D721Med (cell line): ENCODE measurements at regions not wholly inside any gene's neighbourhood (a gene's known extent, or its start where the extent isn't known, plus 50 kb on each side); places are given as distances from the start of the nearest gene placed in this dataset.

Source experiments
- DNase-seq: peaks from one replicate; pipeline ENCODE4 v3.0.0; 2011; ENCODE audit warnings: low spot score; ENCODE audit not compliant: insufficient read length
- FAIRE-seq: peaks from 2 replicates; lab custom pipeline; 2011; peaks lifted over from hg19 to GRCh38; lab: Jason Lieb, UNC
- TF ChIP-seq, protein P1 (sequence below): IDR thresholded peaks from 2 replicates; pipeline ENCODE4 v1.5.1; 2012; ENCODE audit warnings: mild to moderate bottlenecking, control low read depth; ENCODE audit not compliant: insufficient read depth; ENCODE audit errors: missing control alignments

DNA sequence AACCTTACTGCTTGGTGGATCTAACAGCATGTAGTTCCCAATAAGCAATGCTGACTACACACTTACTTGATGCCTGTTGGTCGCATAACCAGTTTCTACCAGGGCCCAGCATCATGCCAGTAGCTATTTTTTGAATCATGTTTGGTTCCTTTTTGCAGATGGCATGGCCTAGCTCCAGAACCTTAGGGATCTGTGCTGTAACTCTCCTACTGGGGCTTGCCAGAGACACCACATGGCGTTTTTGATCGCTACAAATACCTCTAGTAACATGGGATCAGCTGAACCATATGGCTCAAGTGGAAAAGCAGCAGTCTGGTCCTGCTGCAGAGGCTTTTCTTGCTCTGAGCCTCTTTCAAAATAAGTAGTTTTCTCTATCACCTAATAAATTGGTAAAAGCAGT, 654.6 kb upstream of the API5 start:
- FAIRE-seq (no peak), DNase-seq (no peak)
- TF ChIP-seq, protein P1, sequence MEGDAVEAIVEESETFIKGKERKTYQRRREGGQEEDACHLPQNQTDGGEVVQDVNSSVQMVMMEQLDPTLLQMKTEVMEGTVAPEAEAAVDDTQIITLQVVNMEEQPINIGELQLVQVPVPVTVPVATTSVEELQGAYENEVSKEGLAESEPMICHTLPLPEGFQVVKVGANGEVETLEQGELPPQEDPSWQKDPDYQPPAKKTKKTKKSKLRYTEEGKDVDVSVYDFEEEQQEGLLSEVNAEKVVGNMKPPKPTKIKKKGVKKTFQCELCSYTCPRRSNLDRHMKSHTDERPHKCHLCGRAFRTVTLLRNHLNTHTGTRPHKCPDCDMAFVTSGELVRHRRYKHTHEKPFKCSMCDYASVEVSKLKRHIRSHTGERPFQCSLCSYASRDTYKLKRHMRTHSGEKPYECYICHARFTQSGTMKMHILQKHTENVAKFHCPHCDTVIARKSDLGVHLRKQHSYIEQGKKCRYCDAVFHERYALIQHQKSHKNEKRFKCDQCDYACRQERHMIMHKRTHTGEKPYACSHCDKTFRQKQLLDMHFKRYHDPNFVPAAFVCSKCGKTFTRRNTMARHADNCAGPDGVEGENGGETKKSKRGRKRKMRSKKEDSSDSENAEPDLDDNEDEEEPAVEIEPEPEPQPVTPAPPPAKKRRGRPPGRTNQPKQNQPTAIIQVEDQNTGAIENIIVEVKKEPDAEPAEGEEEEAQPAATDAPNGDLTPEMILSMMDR = no peak

DNA sequence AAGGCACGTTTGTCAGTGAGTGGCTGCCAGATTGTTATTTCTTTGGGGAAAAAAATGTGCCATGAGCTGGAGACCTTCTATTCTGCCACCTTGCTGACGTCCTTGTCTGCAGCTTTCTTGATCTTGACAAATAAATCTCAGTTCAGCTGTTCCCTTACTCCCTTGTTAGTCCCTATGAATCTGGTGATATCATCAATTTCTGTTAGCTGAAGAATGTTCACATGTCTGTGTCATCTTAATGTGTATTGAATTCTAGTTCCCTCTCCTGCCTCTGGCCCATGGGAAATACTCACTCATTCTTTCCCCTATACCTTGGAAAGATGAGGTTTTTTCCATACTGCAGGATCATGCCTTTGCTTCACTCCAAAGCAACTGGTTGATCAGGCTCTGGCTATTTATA, 649.9 kb upstream of the API5 start:
- TF ChIP-seq, protein P1 = no peak
- no peak for DNase-seq
- FAIRE-seq = no peak

DNA sequence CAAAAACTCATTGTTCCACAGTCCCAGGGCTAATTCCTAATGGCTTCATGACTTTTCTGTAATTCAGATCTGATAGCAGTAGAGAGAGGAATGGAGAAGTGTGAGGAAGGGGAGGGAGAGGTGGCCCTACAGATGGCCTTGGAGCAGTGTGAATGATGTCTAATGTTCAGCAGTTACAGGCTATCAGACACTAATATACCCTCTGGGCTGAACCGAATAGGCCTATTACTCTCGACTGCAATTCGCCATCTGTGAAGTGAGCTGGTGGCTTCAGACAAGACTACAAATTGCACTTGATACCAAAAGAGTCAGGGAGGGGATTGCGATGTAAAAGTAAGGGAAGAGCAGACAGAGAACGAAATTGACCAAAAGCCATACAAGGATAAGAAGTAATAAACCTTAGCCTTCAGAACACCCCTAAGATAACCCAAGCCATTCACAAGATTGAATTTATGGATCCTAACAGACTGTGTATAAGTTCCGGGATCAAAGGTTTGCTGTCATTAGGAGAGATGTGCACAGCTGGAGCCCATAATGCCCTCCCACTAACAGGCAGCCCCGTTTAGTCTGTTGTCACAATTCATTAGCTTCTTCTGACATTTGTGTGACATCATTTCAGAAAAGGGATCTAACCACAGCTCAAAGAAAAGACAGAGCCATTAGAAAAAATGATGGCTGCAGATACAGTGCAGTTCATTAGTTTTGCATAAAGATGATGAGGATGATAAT, 642.4 kb upstream of the API5 start:
- no peak for DNase-seq
- no peak for FAIRE-seq
- TF ChIP-seq, protein P1 = no peak

DNA sequence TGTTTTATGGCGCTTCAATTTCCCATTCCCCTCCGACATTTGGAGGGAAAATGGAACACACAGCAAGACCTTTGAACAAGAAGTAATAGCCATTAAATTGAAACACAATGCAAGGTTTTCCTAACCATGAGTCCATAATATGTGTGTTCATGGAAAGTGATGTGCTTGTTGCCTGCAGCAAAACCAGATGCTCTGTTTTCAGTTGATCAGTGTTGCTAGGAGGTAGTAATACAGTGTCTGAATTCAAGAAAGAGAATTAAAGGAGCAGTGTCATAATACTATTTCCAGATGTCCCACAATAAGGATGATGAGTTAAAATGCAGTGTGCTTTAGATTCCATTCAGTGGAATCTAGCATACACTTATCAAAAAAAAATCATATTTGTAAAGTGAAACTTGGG, 637.4 kb upstream of the API5 start:
- no peak for FAIRE-seq
- TF ChIP-seq, protein P1 = no peak
- no peak for DNase-seq

DNA sequence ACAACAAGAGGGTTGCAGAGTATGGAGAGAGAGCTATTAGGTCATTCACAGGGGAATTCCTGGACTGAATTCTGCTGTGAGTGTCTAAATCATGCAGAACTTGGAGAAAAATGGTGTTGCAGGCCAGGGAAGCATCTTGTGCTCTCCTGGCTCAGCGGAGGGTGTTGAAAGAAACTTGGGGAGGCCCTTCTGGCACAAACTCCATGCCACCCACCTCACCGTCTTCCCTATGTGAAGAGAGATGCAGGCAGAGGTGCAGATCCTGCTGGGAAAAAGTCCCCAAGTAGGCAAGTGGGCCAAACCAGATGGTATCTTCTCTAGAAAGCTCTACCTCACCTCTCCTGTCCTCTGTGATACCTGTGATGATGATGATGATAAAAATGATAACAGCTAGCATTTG, 604.3 kb upstream of the API5 start:
- no peak for DNase-seq
- no peak for FAIRE-seq
- TF ChIP-seq, protein P1 = no peak

DNA sequence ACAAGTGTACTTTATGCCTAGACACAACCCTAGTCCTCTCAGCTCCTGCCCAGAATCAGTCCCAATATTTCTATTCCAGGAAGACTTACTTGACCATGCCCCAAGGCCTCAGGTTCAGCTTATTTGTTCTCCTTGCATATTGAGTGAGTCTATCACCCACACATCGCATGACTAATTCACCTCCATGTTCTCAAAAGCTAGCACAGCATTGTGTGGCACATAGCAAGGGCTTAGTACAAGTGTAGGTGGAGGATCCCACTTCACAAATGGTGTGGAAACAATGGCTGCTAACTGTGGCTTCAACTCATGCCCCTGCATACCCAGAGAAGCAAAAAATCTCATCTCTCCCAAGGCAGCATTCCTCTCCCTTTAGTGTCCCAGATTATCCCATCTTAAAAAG, 602.6 kb upstream of the API5 start:
- DNase-seq (no peak), FAIRE-seq (no peak)
- TF ChIP-seq, protein P1 = no peak

DNA sequence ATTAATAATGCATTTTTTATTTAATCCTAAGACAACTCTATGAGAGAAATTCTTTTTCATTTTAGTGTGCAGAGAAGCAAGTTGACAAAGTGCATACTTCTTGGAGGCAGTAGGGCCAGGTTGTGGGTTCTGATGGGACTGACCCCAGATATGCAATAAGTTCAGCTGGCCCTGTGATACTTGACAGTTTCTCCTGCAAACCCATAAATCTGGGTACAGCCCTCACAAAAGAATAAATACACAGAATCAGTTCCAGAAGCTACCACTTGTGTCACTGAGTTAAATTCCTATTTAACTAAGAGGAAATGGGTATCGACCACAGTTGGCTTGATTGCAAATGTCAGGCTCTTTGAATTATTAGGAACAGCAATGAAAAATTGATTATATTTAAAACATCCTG, 598.5 kb upstream of the API5 start:
- TF ChIP-seq, protein P1 = no peak
- DNase-seq (no peak), FAIRE-seq (no peak)
